Parathyroid adenoma (tissue), 2 donors: ENCODE measurements at regions not wholly inside any gene's neighbourhood (a gene's known extent, or its start where the extent isn't known, plus 50 kb on each side); places are given as distances from the start of the nearest gene placed in this dataset.

ENCODE experiments used
- H2AFZ ChIP-seq: fragments of 300-600 bp; sonication (generic); one replicate; pipeline ENCODE4 v1.7.0; 2017; ENCODE audit warnings: antibody characterized with exemption, mild to moderate bottlenecking
- H3K27ac ChIP-seq: fragments of 300-600 bp; sonication (generic); one replicate; pipeline ENCODE4 v1.7.0; 2017
- H3K27me3 ChIP-seq: fragments of 300-600 bp; sonication (generic); one replicate; pipeline ENCODE4 v1.7.0; 2017; ENCODE audit warnings: low read length; ENCODE audit not compliant: control insufficient read depth, insufficient read depth
- H3K36me3 ChIP-seq: fragments of 300-600 bp; sonication (generic); one replicate; pipeline ENCODE4 v1.7.0; 2017; ENCODE audit warnings: low read length; ENCODE audit not compliant: control insufficient read depth, insufficient read depth
- H3K4me1 ChIP-seq: fragments of 300-600 bp; sonication (generic); one replicate; pipeline ENCODE4 v1.7.0; 2017; ENCODE audit warnings: control low read depth
- H3K4me2 ChIP-seq: fragments of 300-600 bp; sonication (generic); one replicate; pipeline ENCODE4 v1.7.0; 2017; ENCODE audit warnings: low read length
- H3K4me3 ChIP-seq: fragments of 300-600 bp; sonication (generic); one replicate; pipeline ENCODE4 v1.7.0; 2017; ENCODE audit warnings: low read depth, low read length
- H3K79me2 ChIP-seq: fragments of 300-600 bp; sonication (generic); one replicate; pipeline ENCODE4 v1.7.0; 2017; ENCODE audit warnings: control low read depth
- H3K9ac ChIP-seq: fragments of 300-600 bp; sonication (generic); one replicate; pipeline ENCODE4 v1.7.0; 2017; ENCODE audit warnings: mild to moderate bottlenecking
- H3K9me3 ChIP-seq: fragments of 300-600 bp; sonication (generic); one replicate; pipeline ENCODE4 v1.7.0; 2017; ENCODE audit warnings: low read length; ENCODE audit not compliant: control insufficient read depth
- CTCF ChIP-seq: fragments of 300-600 bp; sonication (generic); IDR thresholded peaks from one replicate; pipeline ENCODE4 v1.7.0; 2017; ENCODE audit warnings: antibody characterized with exemption, mild to moderate bottlenecking
- donor health status: primary hyperparathyroidism.

- H3K27ac ChIP-seq, result no peak overlapping the region
- H3K36me3 ChIP-seq, result no peaks in the 10 kb centered on the region
- no peak overlapping the region for H3K9ac ChIP-seq
- H3K27me3 ChIP-seq, result no peaks in the 10 kb centered on the region
- no peak overlapping the region for H3K4me2 ChIP-seq
- H3K4me1 ChIP-seq, result no peaks in the 10 kb centered on the region
- H3K4me3 ChIP-seq, result no peak overlapping the region
- TF ChIP-seq CTCF, result no peak
- no peaks in the 10 kb centered on the region for H3K9me3 ChIP-seq
- H3K79me2 ChIP-seq, result no peaks in the 10 kb centered on the region
- no peak overlapping the region for H2AFZ ChIP-seq
Observed at GRCh38 chr1:168980656-168981055, 125.8 kb upstream of the ATP1B1 start.

- Histone ChIP-seq H2AFZ (no peak overlapping the region), H3K27me3 (no peaks in the 10 kb centered on the region), H3K4me1 (no peaks in the 10 kb centered on the region), H3K27ac (no peak overlapping the region), H3K79me2 (no peaks in the 10 kb centered on the region), H3K4me2 (no peak overlapping the region), H3K9ac (no peak overlapping the region), H3K4me3 (no peak overlapping the region), H3K9me3 (no peaks in the 10 kb centered on the region), H3K36me3 (no peaks in the 10 kb centered on the region)
- no peak for TF ChIP-seq CTCF
Observed at GRCh38 chr1:168982778-168983177, 123.7 kb upstream of the ATP1B1 start.

- H3K4me2 ChIP-seq, result no peak overlapping the region
- no peak for TF ChIP-seq CTCF
- no peak overlapping the region for H3K4me3 ChIP-seq
- no peaks in the 10 kb centered on the region for H3K27me3 ChIP-seq
- H3K4me1 ChIP-seq, result no peaks in the 10 kb centered on the region
- H3K9me3 ChIP-seq, result no peaks in the 10 kb centered on the region
- no peak overlapping the region for H3K9ac ChIP-seq
- H3K36me3 ChIP-seq, result no peaks in the 10 kb centered on the region
- no peak overlapping the region for H3K27ac ChIP-seq
- no peaks in the 10 kb centered on the region for H3K79me2 ChIP-seq
- no peak overlapping the region for H2AFZ ChIP-seq
Observed at GRCh38 chr1:168987330-168987729, 119.2 kb upstream of the ATP1B1 start.

GRCh38 chr1:168987923-168988322 lies 118.6 kb upstream of the ATP1B1 start:
- Histone ChIP-seq H3K9ac (no peak overlapping the region), H2AFZ (no peak overlapping the region), H3K4me3 (no peak overlapping the region), H3K4me1 (no peaks in the 10 kb centered on the region), H3K9me3 (no peaks in the 10 kb centered on the region), H3K27ac (no peak overlapping the region), H3K4me2 (no peak overlapping the region), H3K36me3 (no peaks in the 10 kb centered on the region), H3K79me2 (no peaks in the 10 kb centered on the region), H3K27me3 (no peaks in the 10 kb centered on the region)
- no peak for TF ChIP-seq CTCF

GRCh38 chr1:168989985-168990384 lies 116.5 kb upstream of the ATP1B1 start:
- no peak overlapping the region for H3K27ac ChIP-seq
- no peaks in the 10 kb centered on the region for H3K36me3 ChIP-seq
- no peaks in the 10 kb centered on the region for H3K27me3 ChIP-seq
- no peaks in the 10 kb centered on the region for H3K79me2 ChIP-seq
- H3K4me3 ChIP-seq, result no peak overlapping the region
- H3K4me2 ChIP-seq, result no peak overlapping the region
- H2AFZ ChIP-seq, result no peak overlapping the region
- H3K9me3 ChIP-seq, result no peaks in the 10 kb centered on the region
- H3K9ac ChIP-seq, result no peak overlapping the region
- no peak for TF ChIP-seq CTCF
- H3K4me1 ChIP-seq, result no peaks in the 10 kb centered on the region
